ENCODE measurements at regions not wholly inside any gene's neighbourhood (a gene's known extent, or its start where the extent isn't known, plus 50 kb on each side); places are given as distances from the start of the nearest gene placed in this dataset.

DNA sequence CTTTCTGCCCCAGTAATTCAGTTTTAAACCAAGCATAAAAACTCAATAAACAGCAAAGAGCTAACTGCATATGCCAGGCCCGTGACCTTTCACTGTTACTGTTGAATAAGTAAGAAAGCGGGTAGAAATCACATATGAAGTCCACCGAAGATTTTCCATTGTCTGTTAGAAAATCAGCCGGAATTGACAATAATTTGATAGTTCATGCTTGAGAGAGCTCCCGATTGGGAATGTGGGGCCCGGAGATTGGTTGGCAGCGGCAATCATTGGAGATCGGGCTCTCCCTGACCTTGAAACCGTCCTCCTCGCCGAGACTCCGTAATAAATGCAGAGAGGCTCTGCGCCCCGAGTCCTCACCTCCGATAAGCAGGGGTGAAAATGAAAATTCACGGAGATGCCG is 709.6 kb downstream of the BRD1 start:
- Histone ChIP-seq H3K36me3 (ENCODE audit: insufficient read depth, low read depth, low read length) (no peaks in the 10 kb centered on the region), H3K27me3 (ENCODE audit: insufficient read depth, low read length) (no peaks in the 10 kb centered on the region), H3K4me1 (ENCODE audit: insufficient read depth, low read length) (peaks cover 6% of the 10 kb centered on the region; the same call in 1 of the 2 replicates), H3K27ac (ENCODE audit: low read length) (no peak overlapping the region), H3K9me3 (ENCODE audit: insufficient read depth, low read depth, low read length) (no peaks in the 10 kb centered on the region), H3K4me3 (ENCODE audit: low read length) (no peak overlapping the region), H3K9ac (ENCODE audit: low read depth, low read length) (no peak overlapping the region)

DNA sequence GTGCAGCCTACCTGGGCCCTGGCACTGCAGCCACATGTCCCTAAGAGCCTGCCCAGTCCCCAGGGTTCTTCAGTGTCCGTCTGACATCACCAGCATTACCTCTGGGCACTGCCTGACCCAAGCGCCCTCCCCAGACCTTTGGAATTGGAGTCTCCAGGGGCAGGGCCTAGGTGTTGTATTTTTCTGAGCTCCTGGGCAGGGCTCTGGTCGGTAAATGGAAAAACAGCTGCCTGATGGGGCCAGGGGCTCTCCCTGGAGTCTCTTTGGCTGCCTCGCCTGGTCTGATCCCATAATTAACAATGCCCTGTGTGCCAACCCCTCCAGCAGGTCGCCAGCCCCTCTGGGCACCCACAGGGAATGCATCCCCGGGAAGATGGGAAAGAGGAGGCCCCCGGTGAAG is 710.2 kb downstream of the BRD1 start:
- Histone ChIP-seq H3K27ac (ENCODE audit: low read length) (no peak overlapping the region), H3K4me1 (ENCODE audit: insufficient read depth, low read length) (peaks cover 6% of the 10 kb centered on the region; the same call in 1 of the 2 replicates), H3K4me3 (ENCODE audit: low read length) (no peak overlapping the region), H3K27me3 (ENCODE audit: insufficient read depth, low read length) (no peaks in the 10 kb centered on the region), H3K36me3 (ENCODE audit: insufficient read depth, low read depth, low read length) (no peaks in the 10 kb centered on the region), H3K9ac (ENCODE audit: low read depth, low read length) (no peak overlapping the region), H3K9me3 (ENCODE audit: insufficient read depth, low read depth, low read length) (no peaks in the 10 kb centered on the region)

DNA sequence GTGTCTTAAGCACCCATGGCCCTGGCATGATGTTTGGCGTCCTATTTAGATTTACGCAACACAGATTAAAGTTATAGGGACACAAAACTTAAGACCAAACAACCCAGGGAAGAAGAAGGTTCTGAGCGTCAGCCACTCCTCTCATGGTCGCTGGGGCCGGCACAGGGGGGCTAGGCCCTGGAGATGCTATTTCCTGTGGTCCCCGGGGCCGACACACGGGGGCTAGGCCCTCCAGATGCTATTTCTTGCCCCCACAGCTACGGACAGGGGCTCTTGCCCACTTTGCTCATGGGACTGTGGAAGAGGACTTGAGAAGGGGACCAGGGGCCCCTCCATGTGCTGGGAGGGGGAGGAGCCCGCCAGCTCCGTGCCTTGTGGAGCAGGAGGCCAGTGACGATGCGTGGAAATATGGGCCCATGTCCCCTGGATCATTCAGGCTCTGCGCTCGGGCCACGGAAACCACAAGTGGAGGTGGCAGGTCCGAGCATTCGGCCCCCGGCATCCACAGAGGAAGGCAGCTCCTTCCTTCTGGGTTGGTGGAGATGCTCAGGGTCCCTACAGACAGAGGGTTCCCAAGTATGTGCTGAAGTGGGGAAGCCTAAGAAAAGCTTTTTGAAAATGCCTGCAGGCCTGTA is 711.1 kb downstream of the BRD1 start:
- Histone ChIP-seq H3K36me3 (ENCODE audit: insufficient read depth, low read depth, low read length) (no peaks in the 10 kb centered on the region), H3K4me3 (ENCODE audit: low read length) (no peak overlapping the region), H3K9ac (ENCODE audit: low read depth, low read length) (no peak overlapping the region), H3K27ac (ENCODE audit: low read length) (no peak overlapping the region), H3K9me3 (ENCODE audit: insufficient read depth, low read depth, low read length) (no peaks in the 10 kb centered on the region), H3K27me3 (ENCODE audit: insufficient read depth, low read length) (no peaks in the 10 kb centered on the region), H3K4me1 (ENCODE audit: insufficient read depth, low read length) (peaks cover 6% of the 10 kb centered on the region; the same call in 1 of the 2 replicates)

DNA sequence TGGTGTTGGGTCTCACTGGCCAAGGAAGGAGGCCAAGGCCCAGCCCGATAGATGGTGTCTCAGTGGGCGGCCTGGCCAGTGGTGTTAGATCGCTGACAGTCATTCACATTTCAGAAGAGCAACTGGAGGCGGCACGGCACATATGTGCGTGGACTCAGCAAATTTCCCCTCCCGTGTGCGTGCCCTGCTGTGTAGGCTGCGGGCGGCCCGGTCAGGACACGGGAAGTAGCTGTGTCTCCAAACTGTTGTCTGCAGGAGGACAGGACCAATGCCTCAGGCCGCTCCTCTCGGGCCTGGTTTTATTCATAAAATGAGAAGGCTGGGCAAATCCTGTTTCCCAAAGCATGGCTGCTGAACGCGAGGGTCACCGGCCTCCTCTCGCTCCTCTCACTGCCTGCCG is 711.7 kb downstream of the BRD1 start:
- Histone ChIP-seq H3K9me3 (ENCODE audit: insufficient read depth, low read depth, low read length) (no peaks in the 10 kb centered on the region), H3K9ac (ENCODE audit: low read depth, low read length) (no peak overlapping the region), H3K27ac (ENCODE audit: low read length) (no peak overlapping the region), H3K4me3 (ENCODE audit: low read length) (no peak overlapping the region), H3K36me3 (ENCODE audit: insufficient read depth, low read depth, low read length) (no peaks in the 10 kb centered on the region), H3K27me3 (ENCODE audit: insufficient read depth, low read length) (no peaks in the 10 kb centered on the region), H3K4me1 (ENCODE audit: insufficient read depth, low read length) (peaks cover 6% of the 10 kb centered on the region; the same call in 1 of the 2 replicates)

DNA sequence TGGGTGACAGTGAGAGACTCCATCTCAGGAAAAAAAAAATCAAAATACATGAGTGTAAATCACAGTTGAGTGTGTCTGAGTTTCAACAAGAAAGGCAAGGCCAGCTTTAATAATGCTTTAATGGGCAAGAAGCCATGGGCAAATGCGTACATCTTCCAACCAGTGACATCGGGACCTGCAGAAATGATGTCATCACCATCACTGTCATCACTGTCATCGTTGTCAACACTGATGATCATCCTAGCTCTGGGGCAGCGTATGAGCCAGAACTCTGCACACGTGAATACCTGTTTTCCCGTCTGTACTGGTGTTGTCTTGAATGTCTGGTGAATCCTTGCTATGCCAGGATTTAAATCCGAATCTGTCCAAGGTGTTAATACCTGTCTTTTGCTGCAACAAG is 712.5 kb downstream of the BRD1 start:
- H3K4me3 ChIP-seq (ENCODE audit: low read length): no peak overlapping the region
- no peak overlapping the region for H3K27ac ChIP-seq (ENCODE audit: low read length)
- no peaks in the 10 kb centered on the region for H3K27me3 ChIP-seq (ENCODE audit: insufficient read depth, low read length)
- no peaks in the 10 kb centered on the region for H3K9me3 ChIP-seq (ENCODE audit: insufficient read depth, low read depth, low read length)
- peaks cover 5% of the 10 kb centered on the region; the same call in 1 of the 2 replicates for H3K4me1 ChIP-seq (ENCODE audit: insufficient read depth, low read length)
- no peak overlapping the region for H3K9ac ChIP-seq (ENCODE audit: low read depth, low read length)
- no peaks in the 10 kb centered on the region for H3K36me3 ChIP-seq (ENCODE audit: insufficient read depth, low read depth, low read length)

DNA sequence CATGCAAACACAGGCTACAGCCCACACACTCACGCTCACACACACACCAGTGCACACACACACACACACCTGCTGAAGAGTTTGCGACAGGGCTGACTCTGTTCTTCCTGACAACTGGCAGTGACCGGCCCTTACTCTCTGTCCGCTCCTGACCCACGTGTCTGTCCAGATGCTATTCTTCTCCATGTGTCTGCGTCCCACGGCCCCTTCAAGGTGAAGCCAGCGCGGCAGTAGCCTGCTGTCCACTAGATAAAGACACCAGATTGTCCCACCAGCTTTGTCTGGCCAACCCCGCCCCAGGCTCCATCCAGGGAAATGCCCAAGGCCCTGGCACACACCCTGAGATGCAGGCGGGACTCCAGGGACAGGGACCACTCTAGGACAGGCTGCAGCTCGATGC is 713.9 kb downstream of the BRD1 start:
- H3K4me3 ChIP-seq (ENCODE audit: low read length): no peak overlapping the region
- H3K9ac ChIP-seq (ENCODE audit: low read depth, low read length): no peak overlapping the region
- H3K27ac ChIP-seq (ENCODE audit: low read length): no peak overlapping the region
- H3K36me3 ChIP-seq (ENCODE audit: insufficient read depth, low read depth, low read length): no peaks in the 10 kb centered on the region
- no peaks in the 10 kb centered on the region for H3K27me3 ChIP-seq (ENCODE audit: insufficient read depth, low read length)
- no peaks in the 10 kb centered on the region for H3K9me3 ChIP-seq (ENCODE audit: insufficient read depth, low read depth, low read length)
- no peaks in the 10 kb centered on the region for H3K4me1 ChIP-seq (ENCODE audit: insufficient read depth, low read length)

DNA sequence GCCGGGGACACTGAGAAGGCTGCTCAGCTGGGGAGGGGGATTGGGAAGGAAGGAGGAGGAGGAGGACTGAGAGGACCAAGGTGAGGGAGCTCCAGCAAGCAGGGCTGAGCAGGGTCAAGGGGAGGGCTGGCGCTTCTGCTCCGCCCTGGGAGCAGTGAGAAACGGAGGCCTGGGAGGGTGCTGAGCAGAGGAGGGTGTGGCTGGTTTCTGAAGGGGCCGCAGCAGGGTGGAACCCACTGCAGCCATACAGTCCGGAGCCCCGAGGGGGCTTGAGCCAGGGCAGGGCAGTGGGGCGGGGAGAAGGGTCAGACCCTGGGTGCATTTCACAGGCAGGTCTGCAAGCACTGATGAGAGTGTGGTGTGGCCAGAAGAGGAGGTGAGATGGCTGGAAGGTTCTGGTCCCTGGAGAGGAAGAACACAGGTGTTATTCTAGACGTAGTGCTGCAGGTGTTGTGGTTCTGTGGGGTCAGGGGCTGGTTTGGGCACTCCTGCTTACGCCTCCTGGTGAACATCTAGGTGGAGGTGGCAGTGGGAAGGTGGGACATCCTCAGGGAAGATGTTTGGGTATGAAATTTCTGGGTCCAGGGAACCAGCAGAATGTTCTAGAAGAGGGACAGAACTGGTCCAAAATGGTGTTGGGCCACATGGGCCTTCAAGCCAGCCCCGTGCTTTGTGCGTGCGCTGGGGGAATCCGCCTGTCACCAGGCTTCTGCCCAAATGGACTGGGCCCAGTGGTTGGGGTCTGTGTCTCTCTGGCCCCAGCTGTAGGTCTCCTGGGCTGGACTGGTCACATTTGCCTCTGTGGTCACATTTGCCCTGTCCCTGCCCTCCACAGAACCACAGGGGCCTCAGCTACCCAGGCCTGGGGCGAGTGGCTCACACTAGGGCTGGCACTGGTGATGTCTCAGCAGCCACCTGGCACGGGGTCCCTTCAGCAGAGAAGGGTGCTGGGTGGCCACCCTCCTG is 714.7 kb downstream of the BRD1 start:
- H3K36me3 ChIP-seq (ENCODE audit: insufficient read depth, low read depth, low read length): no peaks in the 10 kb centered on the region
- H3K9me3 ChIP-seq (ENCODE audit: insufficient read depth, low read depth, low read length): no peaks in the 10 kb centered on the region
- H3K4me1 ChIP-seq (ENCODE audit: insufficient read depth, low read length): no peaks in the 10 kb centered on the region
- no peaks in the 10 kb centered on the region for H3K27me3 ChIP-seq (ENCODE audit: insufficient read depth, low read length)
- H3K9ac ChIP-seq (ENCODE audit: low read depth, low read length): no peak overlapping the region
- no peak overlapping the region for H3K27ac ChIP-seq (ENCODE audit: low read length)
- no peak overlapping the region for H3K4me3 ChIP-seq (ENCODE audit: low read length)

DNA sequence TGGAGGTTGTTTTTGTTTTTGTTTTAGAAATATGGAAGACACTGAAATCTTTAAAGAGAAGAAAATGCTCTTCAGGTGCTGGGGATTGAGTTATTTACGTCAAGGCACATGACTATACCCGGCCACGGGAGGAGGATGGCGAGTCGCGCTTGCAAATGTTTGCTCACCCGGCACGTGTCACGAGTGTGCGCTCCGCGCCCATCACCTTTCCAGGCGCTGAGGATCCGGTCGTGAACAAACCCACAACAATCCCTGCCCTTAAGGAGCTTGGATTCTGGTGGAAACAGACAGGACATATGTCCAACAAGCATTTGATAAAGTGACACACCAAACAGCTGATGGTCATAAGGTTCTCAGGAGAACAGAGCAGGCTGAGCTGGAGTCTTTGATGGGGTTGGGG is 715.5 kb downstream of the BRD1 start:
- Histone ChIP-seq H3K27me3 (ENCODE audit: insufficient read depth, low read length) (no peaks in the 10 kb centered on the region), H3K27ac (ENCODE audit: low read length) (no peak overlapping the region), H3K36me3 (ENCODE audit: insufficient read depth, low read depth, low read length) (no peaks in the 10 kb centered on the region), H3K4me3 (ENCODE audit: low read length) (no peak overlapping the region), H3K4me1 (ENCODE audit: insufficient read depth, low read length) (no peaks in the 10 kb centered on the region), H3K9me3 (ENCODE audit: insufficient read depth, low read depth, low read length) (no peaks in the 10 kb centered on the region), H3K9ac (ENCODE audit: low read depth, low read length) (no peak overlapping the region)

DNA sequence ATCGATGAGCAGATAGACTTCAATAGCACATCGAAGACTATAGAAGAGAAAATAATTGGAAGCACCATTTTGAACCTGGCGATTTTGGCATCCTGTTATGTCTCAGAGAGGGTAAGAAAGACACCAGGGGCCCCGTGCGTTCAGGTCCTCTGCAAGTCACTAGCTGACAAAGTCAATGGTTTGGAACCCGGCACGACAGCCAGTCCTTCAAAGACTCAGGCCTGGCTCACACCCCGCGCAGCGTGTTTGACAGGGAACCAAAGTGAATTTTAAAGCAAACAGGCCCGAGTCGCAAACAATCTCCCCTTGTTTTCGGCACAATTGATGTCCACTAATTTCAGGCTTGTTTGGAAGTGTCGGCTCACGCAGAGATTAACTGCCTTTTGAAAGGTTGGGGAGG is 716.6 kb downstream of the BRD1 start:
- H3K4me3 ChIP-seq (ENCODE audit: low read length): no peak overlapping the region
- H3K27ac ChIP-seq (ENCODE audit: low read length): no peak overlapping the region
- no peaks in the 10 kb centered on the region for H3K27me3 ChIP-seq (ENCODE audit: insufficient read depth, low read length)
- no peaks in the 10 kb centered on the region for H3K36me3 ChIP-seq (ENCODE audit: insufficient read depth, low read depth, low read length)
- no peaks in the 10 kb centered on the region for H3K9me3 ChIP-seq (ENCODE audit: insufficient read depth, low read depth, low read length)
- H3K9ac ChIP-seq (ENCODE audit: low read depth, low read length): no peak overlapping the region
- no peaks in the 10 kb centered on the region for H3K4me1 ChIP-seq (ENCODE audit: insufficient read depth, low read length)

DNA sequence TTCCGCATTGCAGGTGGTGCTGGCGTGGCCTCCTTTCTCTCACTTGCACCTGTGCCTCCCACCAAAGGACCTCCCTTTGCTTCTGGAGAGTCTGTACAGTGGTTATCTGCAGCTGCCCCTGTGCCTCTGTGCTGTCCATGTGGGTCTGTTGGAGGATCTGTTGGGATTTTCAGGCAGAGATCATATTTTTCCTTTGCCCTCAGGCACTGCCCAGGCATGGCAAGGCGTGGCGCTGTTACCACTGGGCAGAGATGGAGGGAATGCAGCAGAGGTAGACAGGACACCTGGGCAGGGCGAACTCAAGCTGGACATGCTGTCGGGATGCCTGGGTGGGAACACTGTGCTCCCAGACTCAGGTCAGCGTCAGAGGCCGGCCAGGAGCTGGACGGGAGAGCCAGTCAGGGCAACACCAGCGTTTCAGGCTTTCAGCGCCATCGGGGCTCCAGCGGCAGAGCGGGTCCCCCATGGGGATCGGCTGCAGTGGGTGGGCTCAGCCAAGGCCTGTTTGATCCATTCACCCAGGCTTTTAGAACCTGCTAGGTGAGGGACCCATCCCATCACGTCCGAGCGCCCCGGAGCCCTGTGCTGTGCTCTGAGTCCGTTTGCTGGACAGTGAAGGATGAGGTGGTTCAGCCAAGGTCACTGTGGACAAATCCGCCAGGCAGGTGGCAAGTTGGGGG is 718.9 kb downstream of the BRD1 start:
- Histone ChIP-seq H3K4me3 (ENCODE audit: low read length) (no peak overlapping the region), H3K4me1 (ENCODE audit: insufficient read depth, low read length) (no peaks in the 10 kb centered on the region), H3K9me3 (ENCODE audit: insufficient read depth, low read depth, low read length) (no peaks in the 10 kb centered on the region), H3K27ac (ENCODE audit: low read length) (no peak overlapping the region), H3K36me3 (ENCODE audit: insufficient read depth, low read depth, low read length) (no peaks in the 10 kb centered on the region), H3K9ac (ENCODE audit: low read depth, low read length) (no peak overlapping the region), H3K27me3 (ENCODE audit: insufficient read depth, low read length) (no peaks in the 10 kb centered on the region)

DNA sequence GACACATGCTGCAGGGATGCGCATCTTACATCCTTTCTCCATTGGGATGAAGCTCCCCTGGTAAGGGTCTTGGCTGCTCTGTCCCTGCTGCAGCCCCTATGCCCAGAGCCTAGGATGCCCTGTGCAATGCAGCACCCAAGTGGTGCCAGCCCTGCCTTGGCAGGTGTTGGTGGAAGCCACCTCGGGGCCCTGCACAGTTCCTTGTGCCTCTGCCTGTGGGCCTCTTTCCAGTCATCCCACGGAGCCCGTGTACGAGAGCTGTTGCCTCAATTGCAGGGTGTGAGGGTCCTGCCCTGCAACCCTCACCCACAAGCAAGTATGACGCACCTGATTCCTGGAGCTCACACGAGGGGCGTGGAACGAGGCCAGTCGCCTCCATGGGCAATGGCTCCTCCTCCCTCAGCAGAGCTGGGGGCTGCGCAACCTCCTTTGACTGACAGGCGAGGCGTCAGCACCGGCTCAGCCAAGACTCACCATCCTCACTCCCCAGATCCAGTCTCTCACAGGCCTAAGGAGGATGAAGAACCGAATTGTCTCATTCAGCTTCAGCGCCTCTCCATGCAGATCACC is 719.6 kb downstream of the BRD1 start:
- Histone ChIP-seq H3K4me1 (ENCODE audit: insufficient read depth, low read length) (no peaks in the 10 kb centered on the region), H3K27ac (ENCODE audit: low read length) (no peak overlapping the region), H3K4me3 (ENCODE audit: low read length) (no peak overlapping the region), H3K27me3 (ENCODE audit: insufficient read depth, low read length) (no peaks in the 10 kb centered on the region), H3K36me3 (ENCODE audit: insufficient read depth, low read depth, low read length) (no peaks in the 10 kb centered on the region), H3K9me3 (ENCODE audit: insufficient read depth, low read depth, low read length) (no peaks in the 10 kb centered on the region), H3K9ac (ENCODE audit: low read depth, low read length) (no peak overlapping the region)

Data from iPS-20b (cell line).